HCT116 (cell line): ENCODE measurements at regions not wholly inside any gene's neighbourhood (a gene's known extent, or its start where the extent isn't known, plus 50 kb on each side); places are given as distances from the start of the nearest gene placed in this dataset.

Source experiments
- ATAC-seq: fragments of 200-7000 bp; cut with Tn5 transposase; 2 replicates; pipeline ENCODE4 v1.9.1; 2020; ENCODE audit warnings: mild to moderate bottlenecking, moderate library complexity
- BruUV-seq: library from RNA; stranded (reverse); fragments of 400-500 nt; replicated peaks from 2 replicates; lab custom pipeline; 2021; lab: Mats Ljungman, UMichigan
- CTCF ChIA-PET: fragments of 300-600 bp; sonication (Branson Sonifier 250); formaldehyde crosslinking; loops from one replicate; lab custom pipeline; 2021; ENCODE audit warnings: antibody characterized with exemption; lab: Charles Lee
- POLR2A ChIA-PET: fragments of 300-600, 350-600 bp; sonication (Branson Sonifier 250); formaldehyde crosslinking; loops from one replicate; lab custom pipeline; 2021; ENCODE audit warnings: antibody characterized with exemption; lab: Charles Lee
- RAD21 ChIA-PET, 2 experiments: fragments of 300-600 bp; sonication (Branson Sonifier 250); formaldehyde crosslinking; loops; one replicate each; lab custom pipeline; 2023; ENCODE audit warnings: low total read pairs in 2 of 2; ENCODE audit not compliant: uncharacterized antibody in 2 of 2, unreplicated experiment in 2 of 2, low non-redundant PET in 1 of 2; lab: Charles Lee
- DNase-seq: peaks from one replicate; pipeline ENCODE4 v3.0.0-alpha.2; 2010; ENCODE audit warnings: low read depth, low spot score
- H2AFZ ChIP-seq: fragments of 200-600 bp; shearing (Covaris generic), sonication (generic); 2 replicates; pipeline ENCODE4 v1.6.1; 2017; ENCODE audit warnings: low read depth, mixed run types, mixed read lengths, antibody characterized with exemption, low read length; ENCODE audit not compliant: poor library complexity, severe bottlenecking
- H3K27ac ChIP-seq: 2 replicates; pipeline ENCODE4 v1.5.1; 2012; ENCODE audit warnings: low read depth, low read length
- H3K27me3 ChIP-seq: fragments of 200-600 bp; sonication (generic); 2 replicates; pipeline ENCODE4 v1.6.1; 2016; ENCODE audit warnings: mixed run types, low read length, mixed read lengths; ENCODE audit not compliant: insufficient read depth
- H3K36me3 ChIP-seq, 2 experiments: fragments of 200-500 bp in 1 of 2; fragments of 200-600 bp in 1 of 2; sonication (Bioruptor generic) in 1 of 2; sonication (generic) in 1 of 2; 2 replicates each; pipeline versions ENCODE4 v1.5.1 to v1.6.1; 2014 to 2016; ENCODE audit warnings: low read length in 2 of 2, inconsistent platforms in 1 of 2, mixed read lengths in 1 of 2, mixed run types in 1 of 2; ENCODE audit not compliant: insufficient read depth in 2 of 2, control insufficient read depth in 1 of 2
- H3K4me1 ChIP-seq, 2 experiments: fragments of 200-600 bp in 1 of 2; sonication (generic) in 1 of 2; 2 replicates each; pipeline versions ENCODE4 v1.5.1 to v1.6.1; 2012 to 2017; ENCODE audit warnings: low read length in 2 of 2, inconsistent platforms in 1 of 2, mild to moderate bottlenecking in 1 of 2, mixed read lengths in 1 of 2, mixed run types in 1 of 2, moderate library complexity in 1 of 2; ENCODE audit not compliant: insufficient read depth in 2 of 2, control insufficient read depth in 1 of 2
- H3K4me2 ChIP-seq: fragments of 200-600 bp; sonication (generic); 2 replicates; pipeline ENCODE4 v1.6.1; 2017; ENCODE audit warnings: mixed run types, low read length, mixed read lengths
- H3K4me3 ChIP-seq, 2 experiments: fragments of 200-600 bp in 1 of 2; sonication (generic) in 1 of 2; replicated peaks in 1 of 2; 2 replicates each; pipeline ENCODE4 v1.5.1; 2011 to 2016; ENCODE audit warnings: low read length in 2 of 2, control low read depth in 1 of 2, low read depth in 1 of 2, mild to moderate bottlenecking in 1 of 2, mixed read lengths in 1 of 2, mixed run types in 1 of 2
- H3K79me2 ChIP-seq: fragments of 200-600 bp; sonication (generic); 2 replicates; pipeline ENCODE4 v1.6.1; 2017; ENCODE audit warnings: mild to moderate bottlenecking, mixed run types, low read length, moderate library complexity, mixed read lengths; ENCODE audit not compliant: insufficient read depth
- H3K9ac ChIP-seq: fragments of 200-600 bp; sonication (generic); 2 replicates; pipeline ENCODE4 v1.6.1; 2016; ENCODE audit warnings: low read length, mixed read lengths
- H3K9me2 ChIP-seq: fragments of 200-600 bp; sonication (generic), shearing (Covaris generic); 2 replicates; pipeline ENCODE4 v1.6.1; 2017; ENCODE audit warnings: mixed run types, mild to moderate bottlenecking, moderate library complexity; ENCODE audit not compliant: insufficient read depth
- H3K9me3 ChIP-seq, 2 experiments: fragments of 200-500 bp in 1 of 2; fragments of 200-600 bp in 1 of 2; sonication (Bioruptor generic) in 1 of 2; sonication (generic) in 1 of 2; 2 replicates each; pipeline ENCODE4 v1.6.1; 2014 to 2017; ENCODE audit warnings: low read length in 2 of 2, mixed read lengths in 2 of 2, inconsistent platforms in 1 of 2, low read depth in 1 of 2, mild to moderate bottlenecking in 1 of 2, mixed run types in 1 of 2, moderate library complexity in 1 of 2; ENCODE audit not compliant: control insufficient read depth in 1 of 2, insufficient read depth in 1 of 2
- H4K20me1 ChIP-seq: fragments of 200-600 bp; sonication (generic), shearing (Covaris generic); 2 replicates; pipeline ENCODE4 v1.6.1; 2017; ENCODE audit warnings: mixed run types, mild to moderate bottlenecking, moderate library complexity; ENCODE audit not compliant: insufficient read depth
- ATF3 ChIP-seq: IDR thresholded peaks from 2 replicates; pipeline ENCODE4 v1.6.1; 2012
- EGR1 ChIP-seq: IDR thresholded peaks from 2 replicates; pipeline ENCODE4 v1.6.1; 2012; ENCODE audit warnings: low read depth
- EZH2 ChIP-seq: fragments of 200-600 bp; sonication (generic); IDR thresholded peaks from 2 replicates; pipeline ENCODE4 v1.6.1; 2017; ENCODE audit warnings: antibody characterized with exemption, mixed run types
- EZH2phosphoT487 ChIP-seq: fragments of 200-600 bp; IDR thresholded peaks from 2 replicates; pipeline ENCODE4 v1.6.1; 2018; ENCODE audit warnings: antibody characterized with exemption, borderline replicate concordance
- POLR2A ChIP-seq: IDR thresholded peaks from 2 replicates; pipeline ENCODE4 v1.7.0; 2011; ENCODE audit warnings: borderline replicate concordance; ENCODE audit not compliant: insufficient read depth, insufficient read length; ENCODE audit errors: extremely low read depth
- POLR2AphosphoS5 ChIP-seq: IDR thresholded peaks from 2 replicates; pipeline ENCODE4 v1.6.1; 2011; ENCODE audit warnings: mild to moderate bottlenecking, low read depth, low read length, moderate library complexity
- RAD21 ChIP-seq: IDR thresholded peaks from 2 replicates; pipeline ENCODE4 v1.6.1; 2012; ENCODE audit warnings: low read depth, mild to moderate bottlenecking
- SIN3A ChIP-seq: IDR thresholded peaks from 2 replicates; pipeline ENCODE4 v1.6.1; 2012; ENCODE audit warnings: low read depth
- SRF ChIP-seq: IDR thresholded peaks from 2 replicates; pipeline ENCODE4 v1.6.1; 2012; ENCODE audit warnings: low read depth
- ZFX ChIP-seq: fragments of 450-650 bp; IDR thresholded peaks from 2 replicates; pipeline ENCODE4 v1.6.1; 2017
- intact Hi-C: fragments of 100-400 bp; cut with micrococcal nuclease; formaldehyde crosslinking; loops from 2 replicates; pipeline ENCODE4 v1.10.0; 2022
- TF ChIP-seq, protein P1 (sequence below): IDR thresholded peaks from 2 replicates; pipeline ENCODE4 v1.6.1; 2012
- TF ChIP-seq, protein P2 (sequence below), 3 experiments: fragments of 200-600 bp in 1 of 3; sonication (generic) in 1 of 3; IDR thresholded peaks in 2 of 3; conservative IDR thresholded peaks in 1 of 3; 2 replicates each; pipeline ENCODE4 v1.5.1; 2012 to 2017; ENCODE audit warnings: low read depth in 2 of 3, low read length in 2 of 3, antibody characterized with exemption in 1 of 3, borderline replicate concordance in 1 of 3, control low read depth in 1 of 3, mild to moderate bottlenecking in 1 of 3, mixed read lengths in 1 of 3, mixed run types in 1 of 3, moderate library complexity in 1 of 3; ENCODE audit not compliant: insufficient read depth in 1 of 3

GRCh38 chrY:8034673-8035072, 1123.1 kb upstream of the AMELY start:
- no peak for TF ChIP-seq EGR1
- no peak for TF ChIP-seq EZH2phosphoT487
- no peak for TF ChIP-seq SRF
- TF ChIP-seq, protein P1, sequence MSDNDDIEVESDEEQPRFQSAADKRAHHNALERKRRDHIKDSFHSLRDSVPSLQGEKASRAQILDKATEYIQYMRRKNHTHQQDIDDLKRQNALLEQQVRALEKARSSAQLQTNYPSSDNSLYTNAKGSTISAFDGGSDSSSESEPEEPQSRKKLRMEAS, result no peak
- TF ChIP-seq ZFX, result no peak
- no peak for TF ChIP-seq ATF3
- no peak for TF ChIP-seq EZH2
- no peak for TF ChIP-seq SIN3A
- TF ChIP-seq RAD21, result no peak
- TF ChIP-seq POLR2A, result no peak
- no peak for TF ChIP-seq POLR2AphosphoS5
- TF ChIP-seq, protein P2, sequence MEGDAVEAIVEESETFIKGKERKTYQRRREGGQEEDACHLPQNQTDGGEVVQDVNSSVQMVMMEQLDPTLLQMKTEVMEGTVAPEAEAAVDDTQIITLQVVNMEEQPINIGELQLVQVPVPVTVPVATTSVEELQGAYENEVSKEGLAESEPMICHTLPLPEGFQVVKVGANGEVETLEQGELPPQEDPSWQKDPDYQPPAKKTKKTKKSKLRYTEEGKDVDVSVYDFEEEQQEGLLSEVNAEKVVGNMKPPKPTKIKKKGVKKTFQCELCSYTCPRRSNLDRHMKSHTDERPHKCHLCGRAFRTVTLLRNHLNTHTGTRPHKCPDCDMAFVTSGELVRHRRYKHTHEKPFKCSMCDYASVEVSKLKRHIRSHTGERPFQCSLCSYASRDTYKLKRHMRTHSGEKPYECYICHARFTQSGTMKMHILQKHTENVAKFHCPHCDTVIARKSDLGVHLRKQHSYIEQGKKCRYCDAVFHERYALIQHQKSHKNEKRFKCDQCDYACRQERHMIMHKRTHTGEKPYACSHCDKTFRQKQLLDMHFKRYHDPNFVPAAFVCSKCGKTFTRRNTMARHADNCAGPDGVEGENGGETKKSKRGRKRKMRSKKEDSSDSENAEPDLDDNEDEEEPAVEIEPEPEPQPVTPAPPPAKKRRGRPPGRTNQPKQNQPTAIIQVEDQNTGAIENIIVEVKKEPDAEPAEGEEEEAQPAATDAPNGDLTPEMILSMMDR (IDR thresholded peaks at IDR 0.05 in 2 of 3, conservative IDR thresholded peaks at IDR 0.05 in 1 of 3; ENCODE audit: borderline replicate concordance in 1 of 3, insufficient read depth in 1 of 3, low read depth in 2 of 3, low read length in 2 of 3), result no peak
- H4K20me1 ChIP-seq, result no peaks in the 10 kb centered on the region
- peaks cover 0 to 6% of the 10 kb centered on the region in 2 experiments; a peak in 1 of 4 replicates for H3K4me1 ChIP-seq
- RAD21 ChIA-PET, result no interaction called here
- H3K9me2 ChIP-seq, result no peaks in the 10 kb centered on the region
- H3K9ac ChIP-seq, result no peak overlapping the region
- H3K4me2 ChIP-seq, result no peak overlapping the region
- no peaks in the 10 kb centered on the region for H3K36me3 ChIP-seq
- no TSS peak for BruUV-seq
- no peak for DNase-seq
- H3K4me3 ChIP-seq, result no peak overlapping the region
- no peak for ATAC-seq
- no peaks in the 10 kb centered on the region for H3K27me3 ChIP-seq
- POLR2A ChIA-PET, result no interaction called here
- CTCF ChIA-PET, result no interaction called here
- H3K27ac ChIP-seq, result no peak overlapping the region
- no peak overlapping the region for H2AFZ ChIP-seq
- intact Hi-C loops, result no loop called here
- no peaks in the 10 kb centered on the region for H3K9me3 ChIP-seq
- H3K79me2 ChIP-seq, result no peaks in the 10 kb centered on the region
